ENCODE measurements at regions not wholly inside any gene's neighbourhood (a gene's known extent, or its start where the extent isn't known, plus 50 kb on each side); places are given as distances from the start of the nearest gene placed in this dataset.
"Not testable (repeated sequence)": the region's sequence is repeated elsewhere in the genome, so short reads cannot be mapped to it uniquely, and the experiment has no call there.

DNA sequence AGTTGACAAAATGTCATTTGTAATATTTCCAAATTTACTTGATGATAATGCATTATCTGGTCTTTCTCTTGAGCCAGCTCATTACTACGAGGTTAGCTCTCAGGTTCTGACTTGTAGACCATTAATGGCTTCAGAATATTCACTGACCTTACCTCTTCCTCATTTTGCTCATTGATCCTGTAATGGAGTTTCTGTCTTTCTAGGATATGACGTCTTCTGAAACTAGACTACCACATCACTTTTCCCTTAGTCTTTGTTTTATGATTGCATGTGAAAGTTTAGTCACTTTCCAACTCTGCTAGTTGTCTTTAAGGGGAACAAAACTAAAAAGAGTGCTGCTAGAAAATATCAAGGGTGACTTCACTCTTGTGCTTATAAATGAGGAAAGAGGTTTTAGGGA, 697.6 kb downstream of the JRKL start:
- Mint-ChIP-seq H3K9me3 (ENCODE audit: unreplicated experiment) (no peaks in the 10 kb centered on the region), H3K4me1 (ENCODE audit: unreplicated experiment) (no peaks in the 10 kb centered on the region), H3K36me3 (ENCODE audit: low read depth, unreplicated experiment) (no peaks in the 10 kb centered on the region), H3K27ac (ENCODE audit: unreplicated experiment) (no peak overlapping the region), H3K27me3 (ENCODE audit: unreplicated experiment) (no peaks in the 10 kb centered on the region), H3K4me3 (ENCODE audit: unreplicated experiment) (no peak overlapping the region)
- no peak for DNase-seq (ENCODE audit: low spot score)
- no peak for TF ChIP-seq CTCF (IDR thresholded peaks at IDR 0.05; ENCODE audit: unreplicated experiment)

GRCh38 chr11:97092823-97093222, 703.0 kb downstream of the JRKL start:
- Mint-ChIP-seq H3K4me1 (ENCODE audit: unreplicated experiment) (no peaks in the 10 kb centered on the region), H3K27me3 (ENCODE audit: unreplicated experiment) (no peaks in the 10 kb centered on the region), H3K27ac (ENCODE audit: unreplicated experiment) (no peak overlapping the region), H3K4me3 (ENCODE audit: unreplicated experiment) (no peak overlapping the region), H3K9me3 (ENCODE audit: unreplicated experiment) (no peaks in the 10 kb centered on the region), H3K36me3 (ENCODE audit: low read depth, unreplicated experiment) (no peaks in the 10 kb centered on the region)
- no peak for DNase-seq (ENCODE audit: low spot score)
- TF ChIP-seq CTCF (IDR thresholded peaks at IDR 0.05; ENCODE audit: unreplicated experiment), result no peak

- H3K4me3 Mint-ChIP-seq (ENCODE audit: unreplicated experiment); H3K27me3 Mint-ChIP-seq (ENCODE audit: unreplicated experiment); H3K36me3 Mint-ChIP-seq (ENCODE audit: low read depth, unreplicated experiment); H3K4me1 Mint-ChIP-seq (ENCODE audit: unreplicated experiment); H3K27ac Mint-ChIP-seq (ENCODE audit: unreplicated experiment); H3K9me3 Mint-ChIP-seq (ENCODE audit: unreplicated experiment); DNase-seq (ENCODE audit: low spot score): not testable (repeated sequence)
Measured at GRCh38 chr11:97102180-97102579, 712.4 kb downstream of the JRKL start.

GRCh38 chr11:97107604-97108003, 717.8 kb downstream of the JRKL start:
- no peaks in the 10 kb centered on the region for H3K36me3 Mint-ChIP-seq (ENCODE audit: low read depth, unreplicated experiment)
- H3K4me1 Mint-ChIP-seq (ENCODE audit: unreplicated experiment), result no peaks in the 10 kb centered on the region
- H3K27me3 Mint-ChIP-seq (ENCODE audit: unreplicated experiment), result no peaks in the 10 kb centered on the region
- TF ChIP-seq CTCF (IDR thresholded peaks at IDR 0.05; ENCODE audit: unreplicated experiment), result no peak
- H3K27ac Mint-ChIP-seq (ENCODE audit: unreplicated experiment), result no peak overlapping the region
- H3K9me3 Mint-ChIP-seq (ENCODE audit: unreplicated experiment), result no peaks in the 10 kb centered on the region
- no peak for DNase-seq (ENCODE audit: low spot score)
- H3K4me3 Mint-ChIP-seq (ENCODE audit: unreplicated experiment), result no peak overlapping the region

DNA sequence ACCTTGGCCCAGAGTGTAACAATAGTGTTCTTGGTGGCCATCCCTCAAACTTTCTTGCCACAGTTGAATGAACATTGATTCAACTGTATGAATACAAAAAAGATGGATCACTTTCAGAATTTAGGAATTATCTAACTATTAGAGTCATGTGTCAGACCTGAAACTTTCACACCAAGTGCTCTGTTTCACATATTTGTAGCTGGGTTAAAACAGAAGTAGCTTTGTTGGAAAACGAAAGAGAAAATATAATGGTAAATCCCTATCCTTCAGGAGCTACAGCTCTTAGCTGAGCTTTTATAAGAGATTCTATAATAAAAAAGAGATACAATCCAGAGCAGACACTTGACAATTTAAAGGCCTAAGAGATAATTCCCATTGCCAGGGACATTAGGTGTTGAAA, 719.3 kb downstream of the JRKL start:
- no peaks in the 10 kb centered on the region for H3K27me3 Mint-ChIP-seq (ENCODE audit: unreplicated experiment)
- H3K9me3 Mint-ChIP-seq (ENCODE audit: unreplicated experiment), result no peaks in the 10 kb centered on the region
- no peaks in the 10 kb centered on the region for H3K4me1 Mint-ChIP-seq (ENCODE audit: unreplicated experiment)

More for the DNA sequence above, 719.3 kb downstream of the JRKL start:
- no peak for DNase-seq (ENCODE audit: low spot score)
- TF ChIP-seq CTCF (IDR thresholded peaks at IDR 0.05; ENCODE audit: unreplicated experiment), result no peak
- Mint-ChIP-seq H3K27ac (ENCODE audit: unreplicated experiment) (no peak overlapping the region), H3K36me3 (ENCODE audit: low read depth, unreplicated experiment) (no peaks in the 10 kb centered on the region), H3K4me3 (ENCODE audit: unreplicated experiment) (no peak overlapping the region)
